Endothelial cell of umbilical vein (primary cell): ENCODE measurements at regions not wholly inside any gene's neighbourhood (a gene's known extent, or its start where the extent isn't known, plus 50 kb on each side); places are given as distances from the start of the nearest gene placed in this dataset.

ENCODE experiments used
- BruUV-seq: library from RNA; stranded (reverse); fragments of 400-500 nt; replicated peaks from 2 replicates; lab custom pipeline; 2021; lab: Mats Ljungman, UMichigan
- CTCF ChIA-PET: fragments of 300-600, 350-600 bp; sonication (Branson Sonifier 250); formaldehyde crosslinking; loops from one replicate; lab custom pipeline; 2021; ENCODE audit warnings: antibody characterized with exemption, inconsistent platforms; lab: Charles Lee
- POLR2A ChIA-PET: fragments of 300-600, 350-600 bp; sonication (Branson Sonifier 250); formaldehyde crosslinking; loops from one replicate; lab custom pipeline; 2021; ENCODE audit warnings: antibody characterized with exemption, inconsistent platforms; lab: Charles Lee
- DNase-seq: peaks from one replicate; pipeline ENCODE4 v3.0.0-alpha.2; 2011; ENCODE audit warnings: low read depth, low spot score
- FAIRE-seq: peaks from 2 replicates; lab custom pipeline; 2011; peaks lifted over from hg19 to GRCh38; lab: Jason Lieb, UNC
- H2AFZ ChIP-seq: 2 replicates; pipeline ENCODE4 v1.6.0; 2012; ENCODE audit warnings: low read depth, low read length, control low read depth, inconsistent platforms
- H3K27ac ChIP-seq: 2 replicates; pipeline ENCODE4 v1.5.1; 2011; ENCODE audit warnings: low read depth, mild to moderate bottlenecking, control low read depth, low read length, moderate library complexity; ENCODE audit not compliant: insufficient read depth
- H3K27me3 ChIP-seq, 2 experiments: 2 replicates each; pipeline versions ENCODE4 v1.6.0 to v1.6.1; 2011; ENCODE audit warnings: low read length in 2 of 2, mixed read lengths in 1 of 2; ENCODE audit not compliant: control insufficient read depth in 2 of 2, insufficient read depth in 2 of 2
- H3K36me3 ChIP-seq, 2 experiments: 2 replicates in 1 of 2; 3 replicates in 1 of 2; pipeline ENCODE4 v1.5.1; 2011; ENCODE audit warnings: low read length in 2 of 2, mild to moderate bottlenecking in 1 of 2, moderate library complexity in 1 of 2; ENCODE audit not compliant: control insufficient read depth in 2 of 2, insufficient read depth in 2 of 2; ENCODE audit errors: extremely low read depth in 1 of 2
- H3K4me1 ChIP-seq: 3 replicates; pipeline ENCODE4 v1.5.1; 2011; ENCODE audit warnings: mild to moderate bottlenecking, low read length; ENCODE audit not compliant: control insufficient read depth, insufficient read depth; ENCODE audit errors: extremely low read depth
- H3K4me2 ChIP-seq: 2 replicates; pipeline ENCODE4 v1.6.1; 2011; ENCODE audit warnings: low read length, control low read depth, mixed read lengths; ENCODE audit not compliant: insufficient read depth
- H3K4me3 ChIP-seq, 3 experiments: fragments of 200-600 bp in 1 of 3; sonication (generic), shearing (Covaris generic) in 1 of 3; replicated peaks in 1 of 3; 2 replicates each; pipeline ENCODE4 v1.5.1; 2011 to 2016; ENCODE audit warnings: control low read depth in 3 of 3, low read length in 3 of 3, mild to moderate bottlenecking in 2 of 3, inconsistent platforms in 1 of 3, low read depth in 1 of 3, moderate library complexity in 1 of 3; ENCODE audit not compliant: insufficient read depth in 1 of 3
- H3K79me2 ChIP-seq: 2 replicates; pipeline ENCODE4 v1.6.0; 2012; ENCODE audit warnings: low read length, inconsistent platforms; ENCODE audit not compliant: control insufficient read depth, insufficient read depth
- H3K9ac ChIP-seq: replicated peaks from 2 replicates; pipeline ENCODE3; 2011; ENCODE audit warnings: low read length, control low read depth; ENCODE audit not compliant: insufficient read depth; ENCODE audit errors: extremely low read depth
- H3K9me1 ChIP-seq: replicated peaks from 3 replicates; pipeline ENCODE4 v1.6.0; 2011; ENCODE audit warnings: mild to moderate bottlenecking, low read length; ENCODE audit not compliant: control insufficient read depth, insufficient read depth; ENCODE audit errors: extremely low read depth
- H3K9me3 ChIP-seq: replicated peaks from 2 replicates; pipeline ENCODE4 v1.5.1; 2012; ENCODE audit warnings: low read length, inconsistent platforms; ENCODE audit not compliant: control insufficient read depth, insufficient read depth
- H4K20me1 ChIP-seq: replicated peaks from 2 replicates; pipeline ENCODE3; 2011; ENCODE audit warnings: mild to moderate bottlenecking, low read length; ENCODE audit not compliant: control insufficient read depth, insufficient read depth; ENCODE audit errors: extremely low read depth
- EZH2 ChIP-seq: IDR thresholded peaks from 2 replicates; pipeline ENCODE4 v1.6.1; 2012; ENCODE audit warnings: borderline replicate concordance, low read depth, mild to moderate bottlenecking, moderate library complexity, low read length, inconsistent platforms; ENCODE audit not compliant: severe bottlenecking
- FOS ChIP-seq: IDR thresholded peaks from 2 replicates; pipeline ENCODE4 v1.6.1; 2011; ENCODE audit warnings: mild to moderate bottlenecking, low read length, moderate library complexity, borderline replicate concordance; ENCODE audit not compliant: insufficient read depth
- GATA2 ChIP-seq: IDR thresholded peaks from 2 replicates; pipeline ENCODE4 v1.7.0; 2011; ENCODE audit warnings: low read depth, mild to moderate bottlenecking, moderate library complexity, mixed read lengths, low read length; ENCODE audit not compliant: insufficient read length, insufficient read depth
- JUN ChIP-seq: IDR thresholded peaks from 2 replicates; pipeline ENCODE4 v1.6.1; 2011; ENCODE audit warnings: borderline replicate concordance, low read depth; ENCODE audit not compliant: insufficient read length, insufficient read depth
- MYC ChIP-seq: IDR thresholded peaks from one replicate; pipeline ENCODE4 v1.6.1; 2011; ENCODE audit warnings: mild to moderate bottlenecking, low read depth, low read length
- POLR2A ChIP-seq: IDR thresholded peaks from 2 replicates; pipeline ENCODE4 v1.6.1; 2012; ENCODE audit warnings: low read depth, mild to moderate bottlenecking, control low read depth, low read length
- POLR2AphosphoS5 ChIP-seq: IDR thresholded peaks from 2 replicates; pipeline ENCODE4 v1.6.1; 2012; ENCODE audit warnings: low read depth, mild to moderate bottlenecking, control low read depth, low read length, moderate library complexity; ENCODE audit not compliant: insufficient read depth
- dilution Hi-C: fragments of 300-500 bp; cut with MboI; formaldehyde crosslinking; loops from one replicate; pipeline ENCODE4 v1.15.0; 2019; ENCODE audit warnings: low sequenced_read_pairs; ENCODE audit not compliant: extremely low pct_ligation_motif_present
- intact Hi-C: fragments of 100-400 bp; cut with micrococcal nuclease; formaldehyde crosslinking; loops from one replicate; pipeline ENCODE4 v1.10.0; 2022
- TF ChIP-seq, protein P1 (sequence below), 2 donors: IDR thresholded peaks; 1 replicate in 1 of 2; 2 replicates in 1 of 2; pipeline ENCODE4 v1.5.1; 2011; ENCODE audit warnings: low read length in 2 of 2, mild to moderate bottlenecking in 2 of 2, moderate library complexity in 2 of 2, control low read depth in 1 of 2, inconsistent platforms in 1 of 2, low read depth in 1 of 2; ENCODE audit not compliant: insufficient read depth in 1 of 2; ENCODE audit errors: extremely low read depth in 1 of 2
- TF ChIP-seq, protein P2 (sequence below): IDR thresholded peaks from 2 replicates; pipeline ENCODE4 v1.6.1; 2011; ENCODE audit not compliant: insufficient read depth, insufficient read length

DNA sequence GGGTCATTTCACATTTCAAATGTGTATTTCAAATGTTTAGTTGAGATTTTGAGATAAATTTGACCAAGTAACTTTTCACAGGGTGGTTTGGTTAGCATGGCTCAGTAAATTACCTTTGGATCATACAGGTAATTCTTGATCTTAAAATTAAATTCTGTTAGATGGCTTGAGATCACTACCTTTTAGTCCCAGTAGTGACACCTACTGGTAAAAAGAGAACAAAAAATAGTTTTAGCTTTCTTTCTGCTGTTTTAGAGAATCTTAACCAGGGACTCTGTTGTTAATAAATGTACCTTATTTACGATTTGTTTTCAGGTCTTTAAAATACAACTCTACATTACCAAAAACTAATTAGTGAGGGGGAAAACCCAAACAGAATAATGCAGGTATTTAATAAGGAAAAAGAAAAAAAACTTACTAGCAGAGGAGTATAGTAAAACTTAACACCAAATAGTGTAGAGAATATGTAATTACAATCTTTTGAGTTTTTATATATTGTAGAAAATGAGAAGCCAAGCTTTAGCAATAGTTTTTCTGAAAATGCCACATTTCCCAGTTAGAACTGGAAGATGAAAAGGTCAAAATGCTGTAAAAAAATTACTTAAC, 620.3 kb upstream of the AGTR1 start:
- TF ChIP-seq MYC = no peak
- no peak for TF ChIP-seq POLR2AphosphoS5
- TF ChIP-seq, protein P1, sequence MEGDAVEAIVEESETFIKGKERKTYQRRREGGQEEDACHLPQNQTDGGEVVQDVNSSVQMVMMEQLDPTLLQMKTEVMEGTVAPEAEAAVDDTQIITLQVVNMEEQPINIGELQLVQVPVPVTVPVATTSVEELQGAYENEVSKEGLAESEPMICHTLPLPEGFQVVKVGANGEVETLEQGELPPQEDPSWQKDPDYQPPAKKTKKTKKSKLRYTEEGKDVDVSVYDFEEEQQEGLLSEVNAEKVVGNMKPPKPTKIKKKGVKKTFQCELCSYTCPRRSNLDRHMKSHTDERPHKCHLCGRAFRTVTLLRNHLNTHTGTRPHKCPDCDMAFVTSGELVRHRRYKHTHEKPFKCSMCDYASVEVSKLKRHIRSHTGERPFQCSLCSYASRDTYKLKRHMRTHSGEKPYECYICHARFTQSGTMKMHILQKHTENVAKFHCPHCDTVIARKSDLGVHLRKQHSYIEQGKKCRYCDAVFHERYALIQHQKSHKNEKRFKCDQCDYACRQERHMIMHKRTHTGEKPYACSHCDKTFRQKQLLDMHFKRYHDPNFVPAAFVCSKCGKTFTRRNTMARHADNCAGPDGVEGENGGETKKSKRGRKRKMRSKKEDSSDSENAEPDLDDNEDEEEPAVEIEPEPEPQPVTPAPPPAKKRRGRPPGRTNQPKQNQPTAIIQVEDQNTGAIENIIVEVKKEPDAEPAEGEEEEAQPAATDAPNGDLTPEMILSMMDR (IDR thresholded peaks at IDR 0.05; ENCODE audit: extremely low read depth in 1 of 2, insufficient read depth in 1 of 2, low read depth in 1 of 2, low read length in 2 of 2) = peak; percentile 28 to 39
- no peak for TF ChIP-seq GATA2
- no peak for TF ChIP-seq POLR2A
- Histone ChIP-seq H3K4me3 (no peak overlapping the region), H2AFZ (no peak overlapping the region), H3K36me3 (no peaks in the 10 kb centered on the region), H3K27ac (no peak overlapping the region), H3K9me3 (no peaks in the 10 kb centered on the region), H4K20me1 (no peaks in the 10 kb centered on the region), H3K9me1 (no peaks in the 10 kb centered on the region), H3K27me3 (no peaks in the 10 kb centered on the region), H3K4me2 (no peak overlapping the region), H3K4me1 (no peaks in the 10 kb centered on the region), H3K79me2 (no peaks in the 10 kb centered on the region), H3K9ac (no peak overlapping the region)
- FAIRE-seq (no peak), DNase-seq (peak; percentile 48)
- BruUV-seq = no TSS peak
- CTCF ChIA-PET = interaction anchor here (0.6 to 4.6 kb wide), 83 partner anchors 8 to 1329 kb away, joined by 3 to 74 read pairs (median 4); no protein-coding TSS in a partner anchor
- dilution Hi-C loops = no loop called here
- POLR2A ChIA-PET = no interaction called here
- intact Hi-C loops = loop anchor here (1.0 to 5.0 kb wide), 8 partner anchors 135 to 1260 kb away; no protein-coding TSS in a partner anchor

DNA sequence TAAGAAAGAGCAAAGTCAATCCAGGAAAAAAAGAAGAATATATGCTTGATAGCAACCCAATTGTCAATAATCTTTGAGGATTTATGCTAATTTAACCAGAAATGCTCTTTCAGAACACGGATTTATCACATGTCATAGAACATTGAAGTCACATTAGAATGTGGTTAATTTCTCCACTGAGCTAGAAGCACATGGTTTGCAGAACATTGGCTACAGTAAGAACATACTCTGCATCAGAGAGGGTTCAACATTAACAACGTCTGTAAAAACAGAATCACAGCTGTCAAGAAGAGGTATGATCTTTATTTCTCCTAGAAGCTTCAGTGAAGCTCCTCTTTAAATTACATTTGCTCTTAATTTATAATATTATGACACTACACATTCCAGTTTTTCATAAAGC, 619.7 kb upstream of the AGTR1 start:
- no peaks in the 10 kb centered on the region for H3K79me2 ChIP-seq
- no peaks in the 10 kb centered on the region for H3K9me1 ChIP-seq
- H3K9ac ChIP-seq = no peak overlapping the region
- H3K9me3 ChIP-seq = no peaks in the 10 kb centered on the region
- POLR2A ChIA-PET = no interaction called here
- dilution Hi-C loops (no loop called here), intact Hi-C loops (loop anchor here (1.0 to 5.0 kb wide), 8 partner anchors 136 to 1261 kb away; no protein-coding TSS in a partner anchor)
- no peak overlapping the region for H3K4me3 ChIP-seq
- H3K4me1 ChIP-seq = no peaks in the 10 kb centered on the region
- no peak overlapping the region for H3K27ac ChIP-seq
- no peaks in the 10 kb centered on the region for H4K20me1 ChIP-seq
- no TSS peak for BruUV-seq
- no peaks in the 10 kb centered on the region for H3K36me3 ChIP-seq
- H3K27me3 ChIP-seq = no peaks in the 10 kb centered on the region
- no peak for TF ChIP-seq GATA2
- TF ChIP-seq MYC = no peak
- TF ChIP-seq POLR2A = no peak
- no peak for TF ChIP-seq POLR2AphosphoS5
- TF ChIP-seq, protein P1 (IDR thresholded peaks at IDR 0.05; ENCODE audit: extremely low read depth in 1 of 2, insufficient read depth in 1 of 2, low read depth in 1 of 2, low read length in 2 of 2) = no peak
- no peak for TF ChIP-seq FOS
- no peak for TF ChIP-seq EZH2
- TF ChIP-seq, protein P2, sequence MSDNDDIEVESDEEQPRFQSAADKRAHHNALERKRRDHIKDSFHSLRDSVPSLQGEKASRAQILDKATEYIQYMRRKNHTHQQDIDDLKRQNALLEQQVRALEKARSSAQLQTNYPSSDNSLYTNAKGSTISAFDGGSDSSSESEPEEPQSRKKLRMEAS = no peak
- TF ChIP-seq JUN = no peak
- no peak overlapping the region for H2AFZ ChIP-seq
- no peak for DNase-seq
- CTCF ChIA-PET = interaction anchor here (0.6 to 4.6 kb wide), 77 partner anchors 9 to 1330 kb away, joined by 3 to 74 read pairs (median 4); no protein-coding TSS in a partner anchor
- FAIRE-seq = no peak
- no peak overlapping the region for H3K4me2 ChIP-seq
